ENCODE measurements at regions not wholly inside any gene's neighbourhood (a gene's known extent, or its start where the extent isn't known, plus 50 kb on each side); places are given as distances from the start of the nearest gene placed in this dataset.

DNA sequence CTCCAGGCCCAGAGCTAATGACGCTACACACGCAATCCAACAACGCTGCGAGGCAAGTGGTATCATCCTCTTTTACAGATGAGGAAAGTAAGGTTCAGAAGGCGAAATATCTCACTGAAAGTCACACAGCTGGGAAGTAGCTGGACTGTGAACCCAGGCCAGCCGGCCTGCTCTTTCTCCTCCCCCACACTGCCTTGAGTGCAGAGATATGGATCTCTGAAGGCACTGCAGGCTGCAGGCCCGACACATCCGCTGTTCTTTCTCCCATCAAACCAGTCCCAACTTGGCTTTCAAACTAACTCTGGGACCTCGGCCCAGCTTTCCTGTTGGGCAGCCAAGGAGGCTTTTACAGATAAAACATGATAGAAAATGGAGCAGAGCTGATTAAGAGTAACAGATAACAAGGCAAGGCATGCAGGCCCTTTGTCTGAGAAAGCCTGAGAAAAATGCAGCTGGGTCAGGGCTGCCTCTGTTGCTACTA, 64.0 kb upstream of the PTPRJ start:
- TF ChIP-seq CTCF (IDR thresholded peaks at IDR 0.05; ENCODE audit: poor library complexity): no peak
- no peak for TF ChIP-seq EZH2 (IDR thresholded peaks at IDR 0.05; ENCODE audit: borderline replicate concordance)

All from hepatocyte (in vitro differentiated cells).